MM.1S (cell line): ENCODE measurements at regions not wholly inside any gene's neighbourhood (a gene's known extent, or its start where the extent isn't known, plus 50 kb on each side); places are given as distances from the start of the nearest gene placed in this dataset.

Source experiments
- CTCF ChIP-seq: fragments of 300-600 bp; sonication (generic); IDR thresholded peaks from 2 replicates; pipeline ENCODE4 v1.5.1; 2016; ENCODE audit warnings: antibody characterized with exemption, low read length, mixed read lengths
- EZH2 ChIP-seq: fragments of 300-600 bp; sonication (generic); optimal IDR thresholded peaks from 2 replicates; pipeline ENCODE3; 2017; ENCODE audit warnings: low read depth, mild to moderate bottlenecking, antibody characterized with exemption, low read length, mixed read lengths

GRCh38 chr18:29351171-29351570 lies 1174.2 kb upstream of the CDH2 start:
- TF ChIP-seq CTCF (no peak), EZH2 (no peak)
